Muscle of leg (tissue), 3 donors: ENCODE measurements at regions not wholly inside any gene's neighbourhood (a gene's known extent, or its start where the extent isn't known, plus 50 kb on each side); places are given as distances from the start of the nearest gene placed in this dataset.
"Not testable (repeated sequence)": the region's sequence is repeated elsewhere in the genome, so short reads cannot be mapped to it uniquely, and the experiment has no call there.

ENCODE experiments used
- DNase-seq: peaks from one replicate; pipeline ENCODE4 v3.0.0; 2013
- H3K27ac ChIP-seq: one replicate; pipeline ENCODE4 v1.5.1; 2013; ENCODE audit warnings: mild to moderate bottlenecking, low read length, control low read depth
- H3K27me3 ChIP-seq: one replicate; pipeline ENCODE4 v1.6.1; 2013; ENCODE audit warnings: low read length; ENCODE audit not compliant: control insufficient read depth, insufficient read depth
- H3K36me3 ChIP-seq: one replicate; pipeline ENCODE4 v1.6.1; 2013; ENCODE audit warnings: low read length; ENCODE audit not compliant: control insufficient read depth, insufficient read depth
- H3K4me1 ChIP-seq: one replicate; pipeline ENCODE4 v1.6.1; 2013; ENCODE audit warnings: low read length; ENCODE audit not compliant: control insufficient read depth, insufficient read depth
- H3K4me3 ChIP-seq: one replicate; pipeline ENCODE4 v1.5.1; 2013; ENCODE audit warnings: low read length, control low read depth
- H3K9me3 ChIP-seq: replicated peaks from 2 replicates; pipeline ENCODE4 v1.6.1; 2013; ENCODE audit warnings: low read depth, low read length; ENCODE audit not compliant: control insufficient read depth
- WGBS: methylation state at CpG from one replicate; pipeline ENCODE4 v1.1.5; 2013; ENCODE audit warnings: missing lambda C conversion rate; ENCODE audit not compliant: insufficient coverage; 5-methylcytosine and 5-hydroxymethylcytosine counted together

DNA sequence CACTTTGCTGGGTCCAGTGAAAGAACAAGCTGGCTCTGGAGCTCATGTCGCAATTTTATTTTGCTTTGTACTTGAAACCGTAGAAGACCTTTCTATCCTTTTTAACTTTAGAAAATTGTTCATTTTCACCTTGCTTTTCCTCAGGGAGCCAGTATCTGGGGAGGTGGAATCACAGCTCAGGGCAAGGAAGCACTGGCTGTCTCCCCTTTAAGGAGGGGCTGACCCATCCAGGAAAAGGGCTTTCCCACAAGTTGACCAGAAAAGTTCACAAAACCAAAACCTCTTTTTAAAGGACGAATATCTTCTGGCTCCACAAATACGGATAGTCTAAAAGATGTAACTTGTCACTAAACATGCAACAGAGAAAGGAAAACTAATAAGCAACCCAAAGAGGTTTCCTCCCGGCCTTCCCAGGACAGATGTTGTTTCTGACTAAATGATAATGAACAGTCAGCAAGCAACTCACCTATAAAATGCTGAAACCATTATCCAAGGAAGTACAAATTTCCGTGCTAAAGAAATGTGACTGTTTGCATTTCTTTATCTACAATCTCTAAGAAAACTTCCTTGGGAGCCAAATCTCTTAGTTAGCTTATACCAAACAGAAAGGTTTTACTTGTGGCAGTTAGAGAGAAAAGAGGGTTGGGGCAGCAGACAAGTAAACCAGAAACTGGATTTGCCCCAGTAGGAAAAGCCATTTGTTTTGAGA lies 278.2 kb downstream of the PLK2 start:
- H3K36me3 ChIP-seq: no peaks in the 10 kb centered on the region
- 86% methylated on average over 1 of the region's 6 CpGs for WGBS
- no peaks in the 10 kb centered on the region for H3K9me3 ChIP-seq
- no peak for DNase-seq
- no peaks in the 10 kb centered on the region for H3K27me3 ChIP-seq
- no peak overlapping the region for H3K27ac ChIP-seq
- H3K4me1 ChIP-seq: peaks cover 2% of the 10 kb centered on the region
- H3K4me3 ChIP-seq: no peak overlapping the region

DNA sequence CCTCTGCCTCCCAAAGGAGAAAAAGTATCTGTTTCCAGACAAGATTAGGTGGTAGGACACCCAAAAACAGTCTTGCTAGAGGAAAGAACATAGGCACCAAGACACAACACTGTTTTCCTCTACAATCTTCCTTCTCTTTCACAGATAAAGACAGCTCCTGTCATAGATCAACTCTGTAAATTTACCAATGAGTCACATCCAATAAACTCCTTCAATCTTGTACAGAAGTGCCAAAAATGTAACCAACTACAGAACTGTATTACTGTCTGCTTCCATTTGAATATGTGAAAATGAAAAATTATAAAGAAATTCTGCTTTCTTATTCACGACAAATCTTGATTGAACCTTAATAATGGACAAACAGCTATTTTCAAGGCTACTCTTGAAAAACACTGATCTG lies 286.9 kb downstream of the PLK2 start:
- Histone ChIP-seq H3K27me3 (no peaks in the 10 kb centered on the region), H3K27ac (no peak overlapping the region), H3K4me1 (no peaks in the 10 kb centered on the region), H3K4me3 (no peak overlapping the region), H3K9me3 (no peaks in the 10 kb centered on the region), H3K36me3 (no peaks in the 10 kb centered on the region)
- WGBS: no CpG with 5 or more reads among the region's 1 CpG
- DNase-seq: no peak

DNA sequence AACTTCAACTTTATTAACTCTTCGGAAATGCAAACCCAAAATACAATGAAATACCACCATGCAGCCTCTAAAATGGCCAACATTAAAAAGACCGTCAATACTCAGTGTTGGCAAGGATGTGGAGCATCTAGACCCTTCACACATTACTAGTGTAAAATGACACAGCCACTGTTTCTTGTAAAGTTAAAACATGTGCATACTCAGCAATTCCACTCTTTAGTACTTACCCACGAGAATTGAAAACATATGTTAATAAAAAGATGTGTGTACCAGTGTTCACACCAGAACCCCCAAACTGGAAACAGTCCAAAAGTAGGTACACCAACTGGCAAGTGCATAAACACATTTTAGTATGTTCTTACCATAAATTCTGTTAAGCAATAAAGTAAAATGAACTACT lies 294.7 kb downstream of the PLK2 start:
- H3K27me3 ChIP-seq: no peaks in the 10 kb centered on the region
- no peak overlapping the region for H3K27ac ChIP-seq
- H3K4me3 ChIP-seq: no peak overlapping the region
- H3K36me3 ChIP-seq: no peaks in the 10 kb centered on the region
- 100% methylated on average over 1 of the region's 3 CpGs for WGBS
- H3K4me1 ChIP-seq: no peaks in the 10 kb centered on the region
- DNase-seq: no peak
- peaks cover 3% of the 10 kb centered on the region for H3K9me3 ChIP-seq

DNA sequence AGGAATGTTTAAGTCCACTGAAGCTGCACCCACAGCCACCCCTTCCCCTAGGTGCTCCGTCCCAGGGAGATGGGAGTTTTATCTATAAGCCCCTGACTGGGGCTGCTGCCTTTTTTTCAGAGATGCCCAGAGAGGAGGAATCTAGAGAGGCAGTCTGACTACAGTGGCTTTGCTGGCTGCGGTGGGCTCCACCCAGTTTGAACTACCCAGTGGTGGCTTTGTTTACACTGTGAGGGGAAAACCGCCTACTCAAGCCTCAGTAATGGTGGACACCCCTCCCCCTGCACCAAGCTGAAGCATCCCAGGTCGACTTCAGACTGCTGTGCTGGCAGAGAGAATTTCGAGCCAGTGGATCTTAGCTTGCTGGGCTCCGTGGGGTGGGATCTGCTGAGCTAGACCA lies 298.0 kb downstream of the PLK2 start:
- not testable (repeated sequence) for H3K36me3 ChIP-seq
- 100% methylated on average over 3 of the region's 6 CpGs for WGBS

DNA sequence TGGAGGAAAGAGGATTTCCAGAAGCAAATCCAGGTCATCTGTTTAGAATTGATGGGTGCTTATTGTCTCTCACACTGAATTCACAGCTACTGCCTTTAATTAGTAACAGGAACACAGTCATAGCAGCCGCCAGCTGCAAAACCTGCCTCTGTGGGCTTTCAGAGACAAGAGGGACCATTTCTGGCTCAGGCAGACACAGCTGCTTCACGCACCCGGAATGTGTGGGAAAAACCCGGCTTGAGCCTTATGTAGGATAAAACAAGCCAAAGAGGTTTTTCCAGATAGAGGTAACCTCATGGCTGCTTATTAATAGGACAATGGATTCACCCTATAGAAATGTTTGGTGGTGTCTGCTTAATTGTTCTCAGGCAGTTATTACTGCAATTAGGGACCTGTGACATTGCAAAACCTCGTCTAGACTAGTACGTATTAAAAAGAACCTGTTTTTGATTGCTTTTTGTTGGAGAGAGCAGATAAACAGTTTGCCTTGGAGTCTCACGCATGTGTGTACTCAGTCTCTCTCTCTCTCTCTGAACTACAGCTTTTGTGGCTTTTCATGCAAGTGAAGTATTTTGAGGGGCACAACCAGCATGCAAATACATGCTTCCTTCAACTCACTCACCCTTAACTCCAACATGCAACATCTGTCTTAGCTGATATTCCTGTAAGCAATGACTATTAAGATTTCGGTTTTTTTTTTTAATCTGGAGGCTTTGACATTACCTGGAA lies 302.7 kb downstream of the PLK2 start:
- H3K27ac ChIP-seq: peak overlapping the region; percentile 66
- H3K4me3 ChIP-seq: no peak overlapping the region
- no peaks in the 10 kb centered on the region for H3K36me3 ChIP-seq
- no peaks in the 10 kb centered on the region for H3K27me3 ChIP-seq
- 4% methylated on average over 3 of the region's 8 CpGs for WGBS
- H3K9me3 ChIP-seq: peaks cover 3% of the 10 kb centered on the region
- peaks cover 9% of the 10 kb centered on the region for H3K4me1 ChIP-seq
- peak; percentile 93 for DNase-seq

More for the DNA sequence above, 298.0 kb downstream of the PLK2 start:
- H3K9me3 ChIP-seq, H3K27ac ChIP-seq, H3K27me3 ChIP-seq, H3K4me3 ChIP-seq, DNase-seq, H3K4me1 ChIP-seq: not testable (repeated sequence)

DNA sequence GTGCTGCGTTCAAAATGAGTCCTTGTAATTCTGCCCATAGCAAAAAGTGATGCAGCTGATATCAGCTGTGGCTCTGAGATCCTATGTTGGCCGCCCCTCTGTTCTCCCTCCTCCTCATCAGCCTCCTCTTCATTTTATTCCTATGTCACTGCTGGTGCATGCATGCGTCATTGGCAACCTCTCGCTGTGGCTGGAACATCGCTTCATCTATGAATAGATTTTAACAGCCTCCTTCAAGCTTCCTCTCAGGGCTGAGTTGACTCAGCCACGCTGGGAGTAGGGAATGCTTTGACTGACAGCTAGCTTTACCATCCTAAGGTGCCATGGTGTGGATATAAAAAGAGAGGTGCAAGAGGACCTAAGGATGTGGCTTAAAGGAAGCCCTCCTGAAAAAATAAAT lies 303.5 kb downstream of the PLK2 start:
- Histone ChIP-seq H3K4me3 (no peak overlapping the region), H3K4me1 (peaks cover 9% of the 10 kb centered on the region), H3K36me3 (no peaks in the 10 kb centered on the region), H3K27me3 (no peaks in the 10 kb centered on the region), H3K9me3 (no peaks in the 10 kb centered on the region), H3K27ac (peak overlapping the region; percentile 66)
- WGBS: 39% methylated on average over 2 of the region's 6 CpGs
- peak; percentile 80 for DNase-seq

DNA sequence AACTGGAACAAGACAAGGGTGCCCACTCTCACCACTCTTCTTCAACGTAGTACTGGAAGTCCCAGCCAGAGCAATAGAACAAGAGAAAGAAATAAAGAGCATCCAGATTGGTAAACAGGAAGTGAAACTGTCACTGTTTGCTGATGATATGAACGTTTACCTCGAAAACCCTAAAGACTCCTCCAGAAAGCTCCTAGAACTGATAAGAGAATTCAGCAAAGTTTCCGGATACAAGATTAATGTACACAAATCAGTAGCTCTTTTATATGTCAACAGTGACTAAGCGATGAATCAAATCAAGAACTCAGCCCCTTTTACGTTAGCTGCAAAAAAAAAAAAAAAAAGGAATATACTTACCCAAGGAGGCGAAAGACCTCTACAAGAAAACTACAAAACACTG lies 306.6 kb downstream of the PLK2 start:
- H3K4me3 ChIP-seq: no peak overlapping the region
- H3K27ac ChIP-seq: no peak overlapping the region
- no peak for DNase-seq
- WGBS: 60% methylated on average over 1 of the region's 7 CpGs
- no peaks in the 10 kb centered on the region for H3K36me3 ChIP-seq
- H3K27me3 ChIP-seq: no peaks in the 10 kb centered on the region
- no peaks in the 10 kb centered on the region for H3K9me3 ChIP-seq
- H3K4me1 ChIP-seq: peaks cover 9% of the 10 kb centered on the region

DNA sequence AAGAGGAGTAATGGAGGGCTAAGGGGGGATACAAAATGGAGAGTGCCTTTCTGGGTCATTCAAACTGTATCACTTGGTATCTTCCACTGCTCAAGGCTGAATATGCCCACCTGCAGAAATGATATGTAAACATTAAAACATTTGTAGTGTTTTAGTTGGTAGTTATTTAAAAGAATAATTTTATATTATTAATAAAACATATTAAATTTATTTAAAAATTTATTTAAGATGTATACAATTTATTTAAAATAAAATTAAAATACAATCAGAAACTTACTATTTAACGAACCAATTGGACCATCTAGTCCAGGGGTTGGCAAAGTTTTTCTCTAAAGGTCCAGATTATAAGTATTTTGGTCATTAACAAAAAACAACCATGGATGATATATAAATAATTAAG lies 308.5 kb downstream of the PLK2 start:
- Histone ChIP-seq H3K27ac (no peak overlapping the region), H3K27me3 (no peaks in the 10 kb centered on the region), H3K4me1 (peaks cover 4% of the 10 kb centered on the region), H3K4me3 (no peak overlapping the region), H3K9me3 (no peaks in the 10 kb centered on the region), H3K36me3 (no peaks in the 10 kb centered on the region)
- no peak for DNase-seq
- no CpG with 5 or more reads among the region's 1 CpG for WGBS

DNA sequence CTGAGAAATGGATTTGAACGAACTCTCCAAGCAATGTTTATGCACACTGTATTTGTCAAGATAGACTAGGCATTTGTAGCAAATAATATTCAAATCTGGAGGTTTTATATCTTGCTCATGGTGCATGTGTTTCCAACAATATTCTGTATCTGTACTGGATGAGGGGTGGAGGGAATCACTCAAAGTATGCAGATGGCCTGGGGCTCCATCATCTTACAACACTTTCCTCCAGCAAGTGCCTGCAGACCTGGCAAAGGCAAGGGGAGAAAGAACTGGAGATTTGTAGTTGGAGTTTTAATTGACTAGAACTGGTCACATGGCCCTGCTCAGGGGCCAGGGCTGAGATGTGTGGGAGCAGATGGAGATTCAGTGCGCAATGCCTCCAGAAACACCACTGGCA lies 309.0 kb downstream of the PLK2 start:
- Histone ChIP-seq H3K27me3 (no peaks in the 10 kb centered on the region), H3K4me1 (no peaks in the 10 kb centered on the region), H3K9me3 (no peaks in the 10 kb centered on the region), H3K27ac (no peak overlapping the region), H3K36me3 (no peaks in the 10 kb centered on the region), H3K4me3 (no peak overlapping the region)
- WGBS: 100% methylated on average over 1 of the region's 2 CpGs
- no peak for DNase-seq

DNA sequence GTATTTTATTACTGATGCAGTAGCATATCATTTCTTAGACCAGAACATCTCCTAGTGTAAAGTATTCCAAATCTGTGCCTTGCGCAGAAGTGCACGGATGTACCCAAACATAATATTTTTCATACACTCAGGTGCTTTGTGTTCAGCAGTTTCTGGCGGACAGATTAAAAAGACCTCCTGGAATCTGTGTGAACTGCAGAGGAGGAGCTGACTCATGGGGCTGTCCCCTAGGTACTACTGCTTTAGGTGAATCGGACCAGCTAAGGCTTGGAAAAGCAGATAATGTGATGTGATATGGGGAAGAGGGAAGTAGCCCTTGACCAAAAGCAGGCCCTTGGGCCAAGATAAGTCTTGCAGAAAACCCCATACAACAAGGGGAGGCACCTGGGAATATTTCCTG lies 310.1 kb downstream of the PLK2 start:
- no peak for DNase-seq
- H3K27ac ChIP-seq: no peak overlapping the region
- 71% methylated on average over 1 of the region's 4 CpGs for WGBS
- no peaks in the 10 kb centered on the region for H3K36me3 ChIP-seq
- no peaks in the 10 kb centered on the region for H3K9me3 ChIP-seq
- H3K27me3 ChIP-seq: no peaks in the 10 kb centered on the region
- no peaks in the 10 kb centered on the region for H3K4me1 ChIP-seq
- H3K4me3 ChIP-seq: no peak overlapping the region
